Breast epithelium (tissue), 3 donors: ENCODE measurements at regions not wholly inside any gene's neighbourhood (a gene's known extent, or its start where the extent isn't known, plus 50 kb on each side); places are given as distances from the start of the nearest gene placed in this dataset.

ENCODE experiments used
- CTCF ChIP-seq, 3 donors: fragments of 450-650 bp; IDR thresholded peaks; one replicate each; pipeline ENCODE4 v1.5.1; 2016 to 2017; ENCODE audit warnings: antibody characterized with exemption in 3 of 3, mild to moderate bottlenecking in 3 of 3, moderate library complexity in 3 of 3
- POLR2AphosphoS5 ChIP-seq, 3 donors: sonication (generic); formaldehyde crosslinking; IDR thresholded peaks; one replicate each; pipeline ENCODE4 v1.6.1; 2017; ENCODE audit warnings: antibody characterized with exemption in 3 of 3

- TF ChIP-seq POLR2AphosphoS5 (IDR thresholded peaks at IDR 0.05) (no peak), CTCF (IDR thresholded peaks at IDR 0.05) (no peak)
Observed at GRCh38 chr18:60506682-60507081, 134.1 kb upstream of the MC4R start.
